Nephron progenitor cell (in vitro differentiated cells): ENCODE measurements at regions not wholly inside any gene's neighbourhood (a gene's known extent, or its start where the extent isn't known, plus 50 kb on each side); places are given as distances from the start of the nearest gene placed in this dataset.
"Not testable (repeated sequence)": the region's sequence is repeated elsewhere in the genome, so short reads cannot be mapped to it uniquely, and the experiment has no call there.

Source experiments
- DNase-seq: peaks from one replicate; pipeline ENCODE4 v3.0.0; 2021
- H3K27ac Mint-ChIP-seq: 2 replicates; pipeline ENCODE4 v1.8.0; 2021; ENCODE audit warnings: mild to moderate bottlenecking, moderate library complexity, mixed read lengths
- H3K27me3 Mint-ChIP-seq: 2 replicates; pipeline ENCODE4 v1.8.0; 2021; ENCODE audit warnings: mild to moderate bottlenecking, low read depth, mixed read lengths; ENCODE audit not compliant: poor library complexity
- H3K36me3 Mint-ChIP-seq: 2 replicates; pipeline ENCODE4 v1.8.0; 2021; ENCODE audit warnings: low read depth, mixed read lengths
- H3K4me1 Mint-ChIP-seq: 2 replicates; pipeline ENCODE4 v1.8.0; 2021; ENCODE audit warnings: mixed read lengths
- H3K4me3 Mint-ChIP-seq: 2 replicates; pipeline ENCODE4 v1.8.0; 2021; ENCODE audit warnings: mild to moderate bottlenecking, moderate library complexity, mixed read lengths
- H3K9me3 Mint-ChIP-seq: 2 replicates; pipeline ENCODE4 v1.8.0; 2021; ENCODE audit warnings: mild to moderate bottlenecking, moderate library complexity, mixed read lengths
- TF ChIP-seq, protein P1 (sequence below): fragments of 200-600 bp; sonication (generic); IDR thresholded peaks from 2 replicates; pipeline ENCODE4 v1.5.0; 2021; ENCODE audit warnings: antibody characterized with exemption

DNA sequence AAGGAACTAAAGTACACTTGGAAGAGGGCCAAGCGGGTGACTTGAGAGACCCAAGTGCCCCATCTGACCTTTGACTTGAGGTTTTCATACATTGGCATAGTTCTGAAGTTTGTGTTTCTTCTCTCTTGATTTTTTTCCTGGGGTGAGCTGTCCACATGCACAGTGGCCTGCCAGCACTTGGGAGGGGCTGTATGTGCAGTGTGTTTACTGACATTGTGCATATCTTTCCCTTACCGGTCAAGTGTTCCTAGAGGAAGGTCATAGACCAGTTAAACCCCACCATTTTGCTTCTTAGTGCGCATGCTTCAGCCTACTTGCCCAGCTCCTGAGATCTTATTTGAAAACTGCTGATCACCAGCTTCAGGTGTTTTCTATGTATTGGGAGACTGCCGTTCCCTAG lies 435.2 kb upstream of the KAZN start:
- Mint-ChIP-seq H3K27me3 (no peaks in the 10 kb centered on the region), H3K27ac (no peak overlapping the region), H3K9me3 (peaks cover 35% of the 10 kb centered on the region), H3K4me1 (no peaks in the 10 kb centered on the region), H3K36me3 (peaks cover 5% of the 10 kb centered on the region), H3K4me3 (no peak overlapping the region)
- no peak for DNase-seq
- TF ChIP-seq, protein P1, sequence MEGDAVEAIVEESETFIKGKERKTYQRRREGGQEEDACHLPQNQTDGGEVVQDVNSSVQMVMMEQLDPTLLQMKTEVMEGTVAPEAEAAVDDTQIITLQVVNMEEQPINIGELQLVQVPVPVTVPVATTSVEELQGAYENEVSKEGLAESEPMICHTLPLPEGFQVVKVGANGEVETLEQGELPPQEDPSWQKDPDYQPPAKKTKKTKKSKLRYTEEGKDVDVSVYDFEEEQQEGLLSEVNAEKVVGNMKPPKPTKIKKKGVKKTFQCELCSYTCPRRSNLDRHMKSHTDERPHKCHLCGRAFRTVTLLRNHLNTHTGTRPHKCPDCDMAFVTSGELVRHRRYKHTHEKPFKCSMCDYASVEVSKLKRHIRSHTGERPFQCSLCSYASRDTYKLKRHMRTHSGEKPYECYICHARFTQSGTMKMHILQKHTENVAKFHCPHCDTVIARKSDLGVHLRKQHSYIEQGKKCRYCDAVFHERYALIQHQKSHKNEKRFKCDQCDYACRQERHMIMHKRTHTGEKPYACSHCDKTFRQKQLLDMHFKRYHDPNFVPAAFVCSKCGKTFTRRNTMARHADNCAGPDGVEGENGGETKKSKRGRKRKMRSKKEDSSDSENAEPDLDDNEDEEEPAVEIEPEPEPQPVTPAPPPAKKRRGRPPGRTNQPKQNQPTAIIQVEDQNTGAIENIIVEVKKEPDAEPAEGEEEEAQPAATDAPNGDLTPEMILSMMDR = no peak

DNA sequence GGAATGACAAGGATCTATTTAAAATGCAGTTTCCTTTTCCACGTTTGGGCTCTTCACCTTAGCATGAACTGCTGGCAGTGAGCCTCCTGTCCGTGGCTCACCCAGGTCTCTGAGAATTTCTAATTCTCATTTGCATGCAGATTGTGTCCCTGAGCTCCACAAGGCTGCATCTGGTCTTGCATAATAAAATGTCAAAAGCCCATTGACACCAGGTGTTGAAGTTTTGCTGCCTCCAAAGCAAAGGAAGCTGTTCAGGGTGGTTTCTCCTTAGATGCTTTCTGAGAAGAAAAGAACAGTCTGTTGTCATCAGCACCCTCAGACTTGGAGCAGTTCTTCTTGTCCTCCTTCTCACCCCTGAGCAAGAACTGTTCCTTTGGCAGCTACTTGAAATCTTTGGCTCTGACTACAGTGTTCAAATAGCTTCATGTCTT lies 433.1 kb upstream of the KAZN start:
- TF ChIP-seq, protein P1 = no peak
- no peaks in the 10 kb centered on the region for H3K27me3 Mint-ChIP-seq
- peaks cover 5% of the 10 kb centered on the region for H3K36me3 Mint-ChIP-seq
- no peak for DNase-seq
- no peak overlapping the region for H3K27ac Mint-ChIP-seq
- peaks cover 25% of the 10 kb centered on the region for H3K9me3 Mint-ChIP-seq
- H3K4me3 Mint-ChIP-seq = no peak overlapping the region
- no peaks in the 10 kb centered on the region for H3K4me1 Mint-ChIP-seq

DNA sequence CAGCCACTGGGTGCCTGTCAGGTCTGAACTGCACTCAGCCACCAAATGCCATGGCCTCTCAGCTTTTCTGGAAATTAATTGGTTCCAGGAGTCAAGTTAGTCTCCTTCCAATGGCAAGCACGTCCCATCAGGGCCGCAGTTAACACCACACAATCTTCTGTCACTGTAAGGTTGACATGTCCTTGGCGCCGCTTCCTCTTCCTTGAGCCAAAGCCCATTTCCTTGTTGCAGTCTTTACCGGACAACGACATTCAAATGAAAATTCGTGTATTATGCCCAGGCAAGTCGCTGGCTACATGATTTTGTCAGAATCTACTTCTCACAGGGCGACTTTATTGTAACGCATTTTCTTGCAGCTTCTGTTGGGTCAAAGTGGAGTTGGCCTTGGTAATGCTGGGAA lies 430.6 kb upstream of the KAZN start:
- TF ChIP-seq, protein P1 = no peak
- Mint-ChIP-seq H3K27me3 (no peaks in the 10 kb centered on the region), H3K9me3 (peaks cover 23% of the 10 kb centered on the region), H3K36me3 (peaks cover 5% of the 10 kb centered on the region), H3K27ac (no peak overlapping the region), H3K4me1 (no peaks in the 10 kb centered on the region), H3K4me3 (no peak overlapping the region)
- DNase-seq = no peak

DNA sequence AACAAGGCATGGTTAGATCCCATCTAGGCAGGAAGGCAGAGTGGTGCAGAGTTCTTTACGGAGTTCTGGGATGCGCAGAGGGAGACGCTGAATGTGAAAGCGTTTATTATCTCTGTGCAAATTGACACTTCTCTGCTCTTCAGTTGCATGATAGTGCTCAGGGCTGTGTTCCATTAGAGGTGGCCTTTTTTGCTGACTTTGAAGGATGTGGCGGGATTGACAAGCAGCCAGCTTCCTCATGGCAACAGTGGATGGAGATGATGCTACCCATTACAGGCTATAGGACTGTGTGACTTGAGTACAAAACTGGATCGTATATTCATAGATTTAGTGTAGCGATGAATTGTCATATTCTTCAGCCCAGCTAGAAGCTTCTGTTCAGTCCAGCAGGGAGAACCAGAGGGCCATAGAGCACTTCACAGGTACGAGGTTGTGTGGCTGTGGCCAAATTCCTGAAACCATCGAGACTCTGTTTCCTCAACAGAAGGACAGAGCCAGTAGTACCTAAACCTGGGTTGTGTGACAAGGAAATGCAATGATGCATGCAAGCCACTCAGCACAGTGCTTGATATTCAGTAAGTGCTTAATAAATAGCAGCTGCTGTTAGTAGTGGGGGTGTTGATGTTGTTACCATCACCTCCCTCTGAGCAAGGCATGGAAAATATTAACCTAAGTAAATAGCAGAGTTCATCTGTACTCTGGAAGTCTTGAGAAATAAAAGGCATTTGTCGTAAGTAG lies 430.0 kb upstream of the KAZN start:
- H3K36me3 Mint-ChIP-seq = no peaks in the 10 kb centered on the region
- peak overlapping the region; percentile 18 for H3K27ac Mint-ChIP-seq
- TF ChIP-seq, protein P1 = no peak
- H3K9me3 Mint-ChIP-seq = peaks cover 17% of the 10 kb centered on the region
- H3K4me1 Mint-ChIP-seq = no peaks in the 10 kb centered on the region
- no peak for DNase-seq
- H3K4me3 Mint-ChIP-seq = no peak overlapping the region
- no peaks in the 10 kb centered on the region for H3K27me3 Mint-ChIP-seq

DNA sequence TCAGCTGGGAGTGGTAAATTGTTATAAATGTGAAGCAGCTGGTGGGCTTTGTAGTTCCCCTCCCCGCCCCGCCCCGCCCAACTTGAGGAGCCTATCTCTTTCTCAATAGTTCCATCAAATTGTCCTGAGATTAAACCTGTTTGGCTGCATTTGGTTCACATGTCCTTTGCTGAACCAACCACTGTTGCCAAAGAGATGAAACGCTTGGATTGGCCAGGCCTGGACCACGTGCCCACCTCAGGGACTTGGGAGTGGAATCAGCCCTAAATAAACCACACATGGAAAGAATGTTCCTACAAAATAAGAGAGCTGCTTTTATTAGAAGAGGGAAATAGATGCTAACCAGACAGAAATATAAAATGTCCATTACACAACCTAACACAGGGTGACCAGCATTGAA lies 424.9 kb upstream of the KAZN start:
- peaks cover 14% of the 10 kb centered on the region for H3K9me3 Mint-ChIP-seq
- H3K27ac Mint-ChIP-seq = no peak overlapping the region
- TF ChIP-seq, protein P1 = no peak
- H3K36me3 Mint-ChIP-seq = no peaks in the 10 kb centered on the region
- no peak for DNase-seq
- no peaks in the 10 kb centered on the region for H3K27me3 Mint-ChIP-seq
- no peak overlapping the region for H3K4me3 Mint-ChIP-seq
- peaks cover 4% of the 10 kb centered on the region for H3K4me1 Mint-ChIP-seq

DNA sequence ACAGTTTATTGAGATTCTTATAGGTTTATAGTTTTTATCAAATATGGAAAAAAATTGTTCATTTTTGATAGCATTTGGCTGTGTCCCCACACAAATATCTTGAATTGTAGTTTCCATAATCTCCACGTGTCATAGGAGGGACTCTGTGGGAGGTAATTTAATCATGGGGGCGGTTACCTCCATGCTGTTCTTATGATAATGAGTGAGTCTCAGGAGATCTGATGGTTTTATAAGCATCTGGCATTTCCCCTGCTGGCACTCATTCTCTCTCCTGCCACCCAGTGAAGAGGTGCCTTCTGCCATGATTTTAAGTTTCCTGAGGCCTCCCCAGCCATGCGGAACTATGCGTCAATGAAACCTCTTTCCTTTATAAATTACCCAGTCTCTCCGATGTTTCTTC lies 420.6 kb upstream of the KAZN start:
- H3K27ac Mint-ChIP-seq, H3K9me3 Mint-ChIP-seq, DNase-seq, H3K27me3 Mint-ChIP-seq, H3K36me3 Mint-ChIP-seq, H3K4me3 Mint-ChIP-seq, H3K4me1 Mint-ChIP-seq: not testable (repeated sequence)
